ENCODE measurements at regions not wholly inside any gene's neighbourhood (a gene's known extent, or its start where the extent isn't known, plus 50 kb on each side); places are given as distances from the start of the nearest gene placed in this dataset.

DNA sequence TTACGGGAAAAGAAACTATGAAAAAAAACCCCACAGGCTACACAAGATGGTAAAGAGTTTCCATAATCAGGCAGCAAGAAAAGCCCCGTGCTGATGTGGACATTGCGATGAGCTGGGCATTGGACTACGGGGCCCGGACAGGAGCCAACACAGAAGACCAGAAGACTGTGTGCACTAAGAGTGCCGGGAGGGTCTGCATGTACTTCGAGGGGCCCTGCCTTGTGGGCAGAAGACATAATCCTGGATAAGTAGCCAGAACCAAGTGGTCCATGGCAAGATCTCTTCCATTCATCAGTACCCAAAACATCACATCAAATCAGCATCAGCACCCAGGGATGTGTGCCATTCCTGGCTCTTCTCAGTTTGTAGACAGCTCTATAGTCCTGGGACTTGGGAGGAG is 317.8 kb downstream of the FGF9 start:
- Histone ChIP-seq H3K4me2 (ENCODE audit: low read length) (no peak overlapping the region), H3K4me3 (replicated peaks in 1 of 2; ENCODE audit: low read depth in 1 of 2, low read length in 2 of 2) (no peak overlapping the region), H3K9me3 (ENCODE audit: control insufficient read depth in 1 of 2, insufficient read depth in 1 of 2, low read depth in 1 of 2, low read length in 2 of 2) (no peaks in the 10 kb centered on the region), H3K27ac (ENCODE audit: low read depth, low read length) (no peak overlapping the region), H3K36me3 (ENCODE audit: control insufficient read depth in 1 of 2, insufficient read depth in 2 of 2, low read length in 2 of 2) (no peaks in the 10 kb centered on the region), H3K27me3 (ENCODE audit: insufficient read depth, low read length) (no peaks in the 10 kb centered on the region), H3K9me2 (ENCODE audit: insufficient read depth) (no peaks in the 10 kb centered on the region), H3K4me1 (ENCODE audit: control insufficient read depth in 1 of 2, insufficient read depth in 2 of 2, low read length in 2 of 2) (no peaks in the 10 kb centered on the region), H4K20me1 (ENCODE audit: insufficient read depth) (no peaks in the 10 kb centered on the region), H3K79me2 (ENCODE audit: insufficient read depth, low read length) (no peaks in the 10 kb centered on the region), H3K9ac (ENCODE audit: low read length) (no peak overlapping the region), H2AFZ (ENCODE audit: low read depth, low read length, poor library complexity, severe bottlenecking) (no peak overlapping the region)
- ATAC-seq (no peak), DNase-seq (ENCODE audit: low read depth, low spot score) (no peak)
- ChIA-PET CTCF (no interaction called here), RAD21 (ENCODE audit: low non-redundant PET in 1 of 2, low total read pairs in 2 of 2, uncharacterized antibody in 2 of 2, unreplicated experiment in 2 of 2) (no interaction called here), POLR2A (no interaction called here)
- BruUV-seq (replicated peaks) = no TSS peak
- intact Hi-C loops (cut with micrococcal nuclease) = no loop called here
- TF ChIP-seq ATF3 (IDR thresholded peaks at IDR 0.05) (no peak), JUND (IDR thresholded peaks at IDR 0.05) (no peak), RAD21 (IDR thresholded peaks at IDR 0.05; ENCODE audit: low read depth) (no peak), CTCF (IDR thresholded peaks at IDR 0.05 in 2 of 3, conservative IDR thresholded peaks at IDR 0.05 in 1 of 3; ENCODE audit: borderline replicate concordance in 1 of 3, insufficient read depth in 1 of 3, low read depth in 2 of 3, low read length in 2 of 3) (no peak)

- Histone ChIP-seq H3K27me3 (ENCODE audit: insufficient read depth, low read length) (no peaks in the 10 kb centered on the region), H3K27ac (ENCODE audit: low read depth, low read length) (no peak overlapping the region), H3K79me2 (ENCODE audit: insufficient read depth, low read length) (no peaks in the 10 kb centered on the region), H3K4me3 (replicated peaks in 1 of 2; ENCODE audit: low read depth in 1 of 2, low read length in 2 of 2) (no peak overlapping the region), H3K36me3 (ENCODE audit: control insufficient read depth in 1 of 2, insufficient read depth in 2 of 2, low read length in 2 of 2) (no peaks in the 10 kb centered on the region), H3K9me3 (ENCODE audit: control insufficient read depth in 1 of 2, insufficient read depth in 1 of 2, low read depth in 1 of 2, low read length in 2 of 2) (no peaks in the 10 kb centered on the region), H2AFZ (ENCODE audit: low read depth, low read length, poor library complexity, severe bottlenecking) (no peak overlapping the region), H4K20me1 (ENCODE audit: insufficient read depth) (no peaks in the 10 kb centered on the region), H3K9me2 (ENCODE audit: insufficient read depth) (no peaks in the 10 kb centered on the region), H3K4me1 (ENCODE audit: control insufficient read depth in 1 of 2, insufficient read depth in 2 of 2, low read length in 2 of 2) (no peaks in the 10 kb centered on the region), H3K9ac (ENCODE audit: low read length) (no peak overlapping the region), H3K4me2 (ENCODE audit: low read length) (no peak overlapping the region)
- ChIA-PET CTCF (no interaction called here), POLR2A (no interaction called here), RAD21 (ENCODE audit: low non-redundant PET in 1 of 2, low total read pairs in 2 of 2, uncharacterized antibody in 2 of 2, unreplicated experiment in 2 of 2) (no interaction called here)
- DNase-seq (ENCODE audit: low read depth, low spot score) = no peak
- TF ChIP-seq ZBTB33 (IDR thresholded peaks at IDR 0.05; ENCODE audit: extremely low read depth, insufficient replicate concordance, low read length) = no peak
- TF ChIP-seq SP1 (IDR thresholded peaks at IDR 0.05; ENCODE audit: low read depth) = no peak
- TF ChIP-seq POLR2A (IDR thresholded peaks at IDR 0.05; ENCODE audit: borderline replicate concordance, extremely low read depth, insufficient read depth, insufficient read length) = no peak
- no peak for TF ChIP-seq ZNF274 (IDR thresholded peaks at IDR 0.05; ENCODE audit: low read depth, low read length)
- no peak for TF ChIP-seq EZH2phosphoT487 (IDR thresholded peaks at IDR 0.05; ENCODE audit: borderline replicate concordance)
- TF ChIP-seq SRF (IDR thresholded peaks at IDR 0.05; ENCODE audit: low read depth) = no peak
- no peak for TF ChIP-seq JUND (IDR thresholded peaks at IDR 0.05)
- intact Hi-C loops (cut with micrococcal nuclease) = no loop called here
- ATAC-seq = no peak
- no TSS peak for BruUV-seq (replicated peaks)
Measured at GRCh38 chr13:21996049-21996448, 325.2 kb downstream of the FGF9 start.

All from HCT116 (cell line).